Activated CD8-positive, alpha-beta T cell treated with anti-CD3 and anti-CD28 coated beads for 36 hours (primary cell): ENCODE measurements at regions not wholly inside any gene's neighbourhood (a gene's known extent, or its start where the extent isn't known, plus 50 kb on each side); places are given as distances from the start of the nearest gene placed in this dataset.

Experiments
- ATAC-seq: fragments of 200-7000 bp; cut with Tn5 transposase; one replicate; pipeline ENCODE4 v1.10.0; 2021; ENCODE audit warnings: mild to moderate bottlenecking, moderate library complexity
- CTCF ChIA-PET: fragments of 350-600 bp; sonication (Branson Sonifier 250); formaldehyde crosslinking; loops from one replicate; lab custom pipeline; 2021; ENCODE audit warnings: antibody characterized with exemption; lab: Charles Lee
- POLR2A ChIA-PET: fragments of 350-600 bp; sonication (Branson Sonifier 250); formaldehyde crosslinking; loops from one replicate; lab custom pipeline; 2021; ENCODE audit warnings: antibody characterized with exemption; lab: Charles Lee
- DNase-seq: peaks from one replicate; pipeline ENCODE4 v3.0.0-alpha.2; 2020
- H3K27ac Mint-ChIP-seq: one replicate; pipeline ENCODE4 v1.8.0; 2021; ENCODE audit warnings: mild to moderate bottlenecking, mixed read lengths
- H3K27me3 Mint-ChIP-seq: one replicate; pipeline ENCODE4 v1.8.0; 2021; ENCODE audit warnings: mixed read lengths
- H3K36me3 Mint-ChIP-seq: one replicate; pipeline ENCODE4 v1.8.0; 2021; ENCODE audit warnings: low read depth, mixed read lengths
- H3K4me1 Mint-ChIP-seq: one replicate; pipeline ENCODE4 v1.8.0; 2021; ENCODE audit warnings: low read depth, mixed read lengths
- H3K4me3 Mint-ChIP-seq: one replicate; pipeline ENCODE4 v1.8.0; 2021; ENCODE audit warnings: mild to moderate bottlenecking, moderate library complexity, mixed read lengths
- H3K9me3 Mint-ChIP-seq: one replicate; pipeline ENCODE4 v1.8.0; 2021; ENCODE audit warnings: mixed read lengths
- CTCF ChIP-seq: fragments of 200-600 bp; IDR thresholded peaks from one replicate; pipeline ENCODE4 v1.8.0; 2022; ENCODE audit warnings: antibody characterized with exemption, mild to moderate bottlenecking
- intact Hi-C: fragments of 100-400 bp; cut with micrococcal nuclease; formaldehyde crosslinking; loops from one replicate; pipeline ENCODE4 v1.10.0; 2022

GRCh38 chr2:194907569-194907968 is 749.5 kb upstream of the SLC39A10 start:
- CTCF ChIA-PET = no interaction called here
- TF ChIP-seq CTCF = no peak
- POLR2A ChIA-PET = no interaction called here
- DNase-seq = no peak
- intact Hi-C loops = no loop called here
- Mint-ChIP-seq H3K27ac (no peak overlapping the region), H3K27me3 (no peaks in the 10 kb centered on the region), H3K4me3 (no peak overlapping the region), H3K9me3 (no peaks in the 10 kb centered on the region), H3K36me3 (no peaks in the 10 kb centered on the region), H3K4me1 (no peaks in the 10 kb centered on the region)
- ATAC-seq = no peak

- DNase-seq (no peak), ATAC-seq (no peak)
- no peak for TF ChIP-seq CTCF
- H3K9me3 Mint-ChIP-seq = no peaks in the 10 kb centered on the region
- ChIA-PET CTCF (no interaction called here), POLR2A (no interaction called here)
- no peaks in the 10 kb centered on the region for H3K27me3 Mint-ChIP-seq
- no peaks in the 10 kb centered on the region for H3K36me3 Mint-ChIP-seq
- no peaks in the 10 kb centered on the region for H3K4me1 Mint-ChIP-seq
- intact Hi-C loops = no loop called here
- no peak overlapping the region for H3K4me3 Mint-ChIP-seq
- H3K27ac Mint-ChIP-seq = no peak overlapping the region
These were observed 760.2 kb upstream of the SLC39A10 start for GRCh38 chr2:194896871-194897270.

- Mint-ChIP-seq H3K27me3 (peaks cover 2% of the 10 kb centered on the region), H3K27ac (no peak overlapping the region), H3K4me3 (no peak overlapping the region), H3K36me3 (no peaks in the 10 kb centered on the region), H3K4me1 (no peaks in the 10 kb centered on the region), H3K9me3 (no peaks in the 10 kb centered on the region)
- DNase-seq (no peak), ATAC-seq (no peak)
- no peak for TF ChIP-seq CTCF
- ChIA-PET CTCF (no interaction called here), POLR2A (no interaction called here)
- intact Hi-C loops = no loop called here
These were observed 773.3 kb upstream of the SLC39A10 start for GRCh38 chr2:194883711-194884110.

- POLR2A ChIA-PET = interaction anchor here (0.5 kb wide), 1 partner anchor 172 kb away, joined by 4 read pairs; no protein-coding TSS in a partner anchor
- CTCF ChIA-PET = no interaction called here
- H3K9me3 Mint-ChIP-seq = no peaks in the 10 kb centered on the region
- H3K27ac Mint-ChIP-seq = no peak overlapping the region
- no peaks in the 10 kb centered on the region for H3K4me1 Mint-ChIP-seq
- no peak for DNase-seq
- ATAC-seq = no peak
- H3K36me3 Mint-ChIP-seq = no peaks in the 10 kb centered on the region
- intact Hi-C loops = no loop called here
- no peak for TF ChIP-seq CTCF
- no peak overlapping the region for H3K4me3 Mint-ChIP-seq
- no peaks in the 10 kb centered on the region for H3K27me3 Mint-ChIP-seq
These were observed 786.0 kb upstream of the SLC39A10 start for GRCh38 chr2:194870974-194871535.

- Mint-ChIP-seq H3K4me3 (no peak overlapping the region), H3K36me3 (no peaks in the 10 kb centered on the region), H3K27ac (no peak overlapping the region), H3K9me3 (no peaks in the 10 kb centered on the region), H3K27me3 (no peaks in the 10 kb centered on the region), H3K4me1 (no peaks in the 10 kb centered on the region)
- POLR2A ChIA-PET = no interaction called here
- ATAC-seq (no peak), DNase-seq (no peak)
- intact Hi-C loops = no loop called here
- TF ChIP-seq CTCF = peak; percentile 57
- CTCF ChIA-PET = interaction anchor here (0.8 to 1.1 kb wide), 5 partner anchors 10 to 401 kb away, joined by 3 to 4 read pairs (median 3); no protein-coding TSS in a partner anchor
These were observed 789.7 kb upstream of the SLC39A10 start for GRCh38 chr2:194867328-194867727.
